Tibial nerve (tissue), 4 donors: ENCODE measurements at regions not wholly inside any gene's neighbourhood (a gene's known extent, or its start where the extent isn't known, plus 50 kb on each side); places are given as distances from the start of the nearest gene placed in this dataset.

Source experiments
- CTCF ChIP-seq, 5 experiments: fragments of 200-600 bp in 3 of 5; fragments of 450-650 bp in 2 of 5; sonication (generic) in 3 of 5; IDR thresholded peaks; one replicate each; pipeline ENCODE4 v1.5.1; 2016 to 2019; ENCODE audit warnings: antibody characterized with exemption in 5 of 5, mild to moderate bottlenecking in 3 of 5, moderate library complexity in 2 of 5
- EP300 ChIP-seq, 2 donors: sonication (generic); formaldehyde crosslinking; IDR thresholded peaks; one replicate each; pipeline ENCODE4 v1.6.1; 2017; ENCODE audit warnings: antibody characterized with exemption in 2 of 2, mild to moderate bottlenecking in 1 of 2
- POLR2A ChIP-seq, 2 donors: fragments of 450-650 bp; IDR thresholded peaks; one replicate each; pipeline ENCODE4 v1.6.1; 2017; ENCODE audit warnings: antibody characterized with exemption in 2 of 2, mild to moderate bottlenecking in 2 of 2, moderate library complexity in 2 of 2

- TF ChIP-seq CTCF (IDR thresholded peaks at IDR 0.05) (no peak), POLR2A (IDR thresholded peaks at IDR 0.05) (no peak), EP300 (IDR thresholded peaks at IDR 0.05) (no peak)
Measured at GRCh38 chr16:63617990-63618763, 1503.7 kb downstream of the CDH11 start.
